ENCODE measurements at regions not wholly inside any gene's neighbourhood (a gene's known extent, or its start where the extent isn't known, plus 50 kb on each side); places are given as distances from the start of the nearest gene placed in this dataset.

GRCh38 chr7:8321312-8321711, 59.3 kb upstream of the ICA1 start:
- H3K27ac ChIP-seq (replicated peaks): no peak overlapping the region
- no peak for DNase-seq (ENCODE audit: low read depth in 1 of 2, low spot score in 1 of 2)
- TF ChIP-seq SPI1 (IDR thresholded peaks at IDR 0.05; ENCODE audit: borderline replicate concordance, low read depth): no peak
- H3K4me3 ChIP-seq (replicated peaks; ENCODE audit: insufficient read depth, low read length): no peak overlapping the region
- peaks cover 2% of the 10 kb centered on the region for H3K27me3 ChIP-seq (ENCODE audit: insufficient read depth, poor library complexity, severe bottlenecking)

- peaks cover 2% of the 10 kb centered on the region for H3K27me3 ChIP-seq (ENCODE audit: insufficient read depth, poor library complexity, severe bottlenecking)
- no peak overlapping the region for H3K4me3 ChIP-seq (replicated peaks; ENCODE audit: insufficient read depth, low read length)
- TF ChIP-seq CTCF (IDR thresholded peaks at IDR 0.05; ENCODE audit: insufficient read depth, low read length): no peak
- no peak for TF ChIP-seq SPI1 (IDR thresholded peaks at IDR 0.05; ENCODE audit: borderline replicate concordance, low read depth)
- TF ChIP-seq REST (IDR thresholded peaks at IDR 0.05; ENCODE audit: insufficient replicate concordance, low read depth): no peak
- TF ChIP-seq GABPA (IDR thresholded peaks at IDR 0.05; ENCODE audit: low read depth): no peak
- TF ChIP-seq POLR2AphosphoS5 (IDR thresholded peaks at IDR 0.05; ENCODE audit: low read depth): no peak
- no peak overlapping the region for H3K27ac ChIP-seq (replicated peaks)
- DNase-seq (ENCODE audit: low read depth in 1 of 2, low spot score in 1 of 2): no peak
Observed at GRCh38 chr7:8322667-8323066, 60.7 kb upstream of the ICA1 start.

- Histone ChIP-seq H3K4me3 (replicated peaks; ENCODE audit: insufficient read depth, low read length) (no peak overlapping the region), H3K27me3 (ENCODE audit: insufficient read depth, poor library complexity, severe bottlenecking) (peaks cover 2% of the 10 kb centered on the region), H3K27ac (replicated peaks) (no peak overlapping the region)
- DNase-seq (ENCODE audit: low read depth in 1 of 2, low spot score in 1 of 2): no peak
- TF ChIP-seq GABPA (IDR thresholded peaks at IDR 0.05; ENCODE audit: low read depth) (no peak), REST (IDR thresholded peaks at IDR 0.05; ENCODE audit: insufficient replicate concordance, low read depth) (no peak), SPI1 (IDR thresholded peaks at IDR 0.05; ENCODE audit: borderline replicate concordance, low read depth) (no peak)
Observed at GRCh38 chr7:8325067-8325466, 63.1 kb upstream of the ICA1 start.

- Histone ChIP-seq H3K4me3 (replicated peaks; ENCODE audit: insufficient read depth, low read length) (no peak overlapping the region), H3K27ac (replicated peaks) (no peak overlapping the region), H3K27me3 (ENCODE audit: insufficient read depth, poor library complexity, severe bottlenecking) (peaks cover 2% of the 10 kb centered on the region)
- no peak for TF ChIP-seq POLR2AphosphoS5 (IDR thresholded peaks at IDR 0.05; ENCODE audit: low read depth)
- no peak for TF ChIP-seq REST (IDR thresholded peaks at IDR 0.05; ENCODE audit: insufficient replicate concordance, low read depth)
- TF ChIP-seq SPI1 (IDR thresholded peaks at IDR 0.05; ENCODE audit: borderline replicate concordance, low read depth): no peak
- TF ChIP-seq GABPA (IDR thresholded peaks at IDR 0.05; ENCODE audit: low read depth): no peak
- TF ChIP-seq CTCF (IDR thresholded peaks at IDR 0.05; ENCODE audit: insufficient read depth, low read length): no peak
- DNase-seq (ENCODE audit: low read depth in 1 of 2, low spot score in 1 of 2): no peak
Observed at GRCh38 chr7:8327199-8327598, 65.2 kb upstream of the ICA1 start.

Data from HL-60 (cell line).